WTC11 (cell line): ENCODE measurements at regions not wholly inside any gene's neighbourhood (a gene's known extent, or its start where the extent isn't known, plus 50 kb on each side); places are given as distances from the start of the nearest gene placed in this dataset.

Experiments
- ATF3 ChIP-seq: sonication (generic); formaldehyde crosslinking; conservative IDR thresholded peaks from 2 replicates; pipeline ENCODE4 v1.8.1; 2022; ENCODE audit warnings: mild to moderate bottlenecking, missing genetic modification reagents
- CTCF ChIP-seq: fragments of 200-600 bp; IDR thresholded peaks from 2 replicates; pipeline ENCODE4 v1.8.0; 2022; ENCODE audit warnings: antibody characterized with exemption
- E2F1 ChIP-seq: sonication (generic); formaldehyde crosslinking; IDR thresholded peaks from 2 replicates; pipeline ENCODE4 v1.8.0; 2022; ENCODE audit warnings: mild to moderate bottlenecking, missing genetic modification reagents
- PREB ChIP-seq: sonication (generic); formaldehyde crosslinking; IDR thresholded peaks from 2 replicates; pipeline ENCODE4 v1.8.1; 2022; ENCODE audit warnings: mild to moderate bottlenecking, missing genetic modification reagents, moderate library complexity, borderline replicate concordance
- USF1 ChIP-seq: sonication (generic); formaldehyde crosslinking; IDR thresholded peaks from 2 replicates; pipeline ENCODE4 v1.8.0; 2022; ENCODE audit warnings: mild to moderate bottlenecking, missing genetic modification reagents

- no peak for TF ChIP-seq CTCF
- TF ChIP-seq E2F1 (CRISPR knock-in tag) = no peak
- no peak for TF ChIP-seq ATF3 (CRISPR knock-in tag)
- no peak for TF ChIP-seq PREB
- no peak for TF ChIP-seq USF1 (CRISPR knock-in tag)
Observed at GRCh38 chr1:106619080-106619826, 437.2 kb upstream of the PRMT6 start.
